ENCODE measurements at regions not wholly inside any gene's neighbourhood (a gene's known extent, or its start where the extent isn't known, plus 50 kb on each side); places are given as distances from the start of the nearest gene placed in this dataset.

DNA sequence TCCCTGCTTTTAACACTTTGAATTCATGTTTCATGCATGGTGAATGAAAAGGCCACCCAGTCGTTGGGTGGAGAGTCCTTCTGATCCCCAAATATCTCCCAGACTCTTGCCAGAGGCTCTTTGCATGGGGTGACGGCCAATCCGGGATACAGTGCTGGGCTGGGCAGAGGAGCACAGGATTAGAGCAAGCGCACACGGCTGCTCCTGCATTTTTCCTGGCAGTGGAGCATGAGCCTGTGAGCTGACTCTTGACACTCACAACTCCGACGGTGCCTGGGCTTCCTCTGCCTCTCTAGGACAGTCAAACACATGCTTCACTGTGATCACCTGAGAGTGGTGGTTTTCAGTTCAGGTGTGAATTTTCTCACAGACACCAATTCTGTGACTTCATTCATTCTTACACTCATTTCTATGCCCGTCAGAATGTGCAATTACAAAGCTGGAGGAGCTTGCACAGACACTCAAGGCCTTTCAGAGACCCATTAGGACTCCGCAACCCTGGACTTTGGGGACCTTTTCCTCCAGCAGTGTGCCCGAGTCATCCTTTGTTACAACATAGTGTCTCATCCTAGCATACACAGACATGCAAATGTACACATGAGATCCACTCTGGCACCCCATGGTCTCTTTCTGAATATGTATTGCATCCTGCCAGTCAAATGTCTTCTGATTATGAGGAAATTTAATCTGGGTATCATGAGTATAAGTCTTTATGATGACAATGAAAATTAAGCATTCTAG is 206.6 kb downstream of the ICE1 start (continued):
- TF ChIP-seq YY1 (IDR thresholded peaks at IDR 0.05; ENCODE audit: low read depth, low read length), result no peak
- TF ChIP-seq TBP (IDR thresholded peaks at IDR 0.05; ENCODE audit: low read depth, low read length), result no peak
- no peak for TF ChIP-seq RAD21 (IDR thresholded peaks at IDR 0.05 in 1 of 2, conservative IDR thresholded peaks at IDR 0.05 in 1 of 2; ENCODE audit: low read depth in 2 of 2, low read length in 2 of 2)

Data from H1 (cell line).